HTR-8/SVneo (cell line): ENCODE measurements at regions not wholly inside any gene's neighbourhood (a gene's known extent, or its start where the extent isn't known, plus 50 kb on each side); places are given as distances from the start of the nearest gene placed in this dataset.

Experiments used
- DNase-seq: peaks from one replicate; pipeline ENCODE4 v3.0.0; 2011; ENCODE audit warnings: low spot score, mixed read lengths; ENCODE audit not compliant: insufficient read length
- FAIRE-seq: peaks from 2 replicates; lab custom pipeline; 2011; peaks lifted over from hg19 to GRCh38; lab: Jason Lieb, UNC

DNA sequence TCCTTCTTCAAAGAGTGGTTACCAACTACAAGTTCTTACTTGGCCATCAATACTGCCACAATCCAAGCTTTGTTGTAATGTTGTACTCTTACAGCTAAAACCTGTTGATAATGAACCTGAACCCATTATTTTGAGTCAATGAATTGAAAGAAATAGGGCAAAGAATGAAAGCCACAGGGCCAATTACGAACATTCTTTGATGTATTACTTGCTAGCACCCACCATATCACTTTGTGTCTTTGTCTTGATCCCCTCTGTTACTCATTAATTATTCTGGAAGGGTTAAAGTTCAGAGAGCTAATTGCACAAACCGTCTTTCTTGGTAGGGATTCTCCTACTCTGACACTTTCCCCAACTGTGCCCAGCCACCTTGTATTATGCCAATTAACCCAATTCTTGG lies 53.2 kb upstream of the TFEC start:
- no peak for FAIRE-seq
- no peak for DNase-seq

DNA sequence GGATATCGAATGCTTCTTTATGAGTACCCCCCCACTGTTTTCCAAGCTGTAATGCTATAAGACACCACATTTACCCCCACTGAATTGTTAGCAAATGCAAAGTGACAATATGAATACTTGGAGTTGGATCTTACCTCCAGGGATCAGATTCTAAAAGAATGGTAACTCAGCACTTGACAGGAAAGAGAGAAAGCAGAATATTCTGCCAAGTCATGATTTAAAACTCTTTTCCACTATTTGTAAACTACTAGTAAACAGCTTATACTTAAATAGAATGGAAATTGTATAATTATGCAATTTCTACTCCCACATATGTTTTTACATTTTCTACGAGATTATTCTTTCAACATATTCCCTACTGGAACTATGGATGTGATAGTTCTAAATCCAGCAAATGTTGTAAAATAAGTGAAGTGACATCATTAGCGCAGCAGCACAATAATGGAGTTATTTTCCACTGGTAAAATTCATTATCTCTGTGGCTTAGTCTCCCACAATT lies 56.0 kb upstream of the TFEC start:
- FAIRE-seq, result no peak
- DNase-seq, result no peak

DNA sequence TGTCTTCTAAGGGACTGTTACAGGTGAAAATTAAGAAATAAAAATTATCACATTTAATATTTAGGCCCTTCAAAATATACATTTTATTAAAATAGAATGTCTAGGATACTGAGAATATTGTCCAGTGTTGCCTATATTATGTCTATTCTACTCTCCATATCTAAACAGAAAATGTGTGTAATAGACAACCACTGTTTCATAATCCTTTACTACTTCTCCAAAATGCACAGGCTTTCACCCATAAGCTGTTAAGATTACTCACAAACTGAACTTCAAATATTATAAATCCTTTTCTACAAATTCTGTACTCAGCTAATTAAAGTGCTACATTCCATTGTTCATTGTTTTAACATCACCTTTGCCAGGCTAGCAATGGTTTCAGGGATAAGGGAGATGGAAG lies 56.7 kb upstream of the TFEC start:
- FAIRE-seq (no peak), DNase-seq (no peak)

GRCh38 chr7:116087984-116088383 lies 57.4 kb upstream of the TFEC start:
- FAIRE-seq (no peak), DNase-seq (no peak)

- no peak for FAIRE-seq
- no peak for DNase-seq
Observed at GRCh38 chr7:116089293-116089692, 58.7 kb upstream of the TFEC start.

GRCh38 chr7:116093516-116094301 lies 63.1 kb upstream of the TFEC start:
- no peak for FAIRE-seq
- DNase-seq, result no peak

GRCh38 chr7:116095396-116095795 lies 64.8 kb upstream of the TFEC start:
- FAIRE-seq (no peak), DNase-seq (no peak)

GRCh38 chr7:116097365-116098009 lies 66.9 kb upstream of the TFEC start:
- DNase-seq (peak; percentile 36), FAIRE-seq (no peak)

- FAIRE-seq (no peak), DNase-seq (no peak)
Observed at GRCh38 chr7:116098175-116098574, 67.6 kb upstream of the TFEC start.

- no peak for FAIRE-seq
- no peak for DNase-seq
Observed at GRCh38 chr7:116100626-116101025, 70.1 kb upstream of the TFEC start.

DNA sequence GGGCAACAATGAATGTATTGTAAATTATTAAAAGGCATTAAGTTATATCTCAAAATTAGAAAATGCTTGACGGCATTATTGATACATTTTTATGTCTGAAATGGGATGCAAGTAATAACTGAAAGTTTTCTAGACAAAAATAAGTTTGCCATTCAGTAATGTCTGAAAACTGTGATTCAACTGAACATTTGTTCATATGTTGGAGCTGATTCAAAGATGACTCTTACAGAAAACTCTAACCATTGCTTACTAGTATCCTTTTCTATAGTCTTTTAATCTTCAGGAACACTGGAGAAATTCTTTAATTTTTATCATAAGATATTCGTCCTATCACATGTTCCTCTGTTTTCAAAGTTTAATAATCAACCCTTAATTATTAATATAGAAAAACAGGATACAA lies 71.1 kb upstream of the TFEC start:
- no peak for DNase-seq
- no peak for FAIRE-seq

- no peak for FAIRE-seq
- DNase-seq, result no peak
Observed at GRCh38 chr7:116111475-116111874, 80.9 kb upstream of the TFEC start.

GRCh38 chr7:116113310-116113709 lies 82.7 kb upstream of the TFEC start:
- no peak for FAIRE-seq
- DNase-seq, result no peak

DNA sequence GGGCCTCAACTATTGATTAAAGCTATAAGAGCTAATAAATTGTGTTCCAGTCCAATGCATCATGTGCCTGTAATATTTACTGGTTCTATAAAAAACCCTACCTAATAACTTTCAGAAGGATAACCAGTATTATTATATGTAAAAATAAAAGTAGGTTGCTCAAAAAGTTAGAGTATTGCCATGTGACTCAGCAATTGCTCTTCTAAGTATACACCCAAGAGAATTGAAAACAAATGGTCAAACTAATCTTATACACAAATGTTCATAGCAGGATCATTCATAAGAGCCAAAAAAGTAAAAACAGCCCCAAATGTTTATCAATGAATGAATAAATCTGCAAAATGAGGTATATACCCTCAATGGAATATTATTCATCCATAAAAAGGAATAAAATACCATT lies 89.5 kb upstream of the TES start:
- FAIRE-seq, result no peak
- DNase-seq, result no peak

DNA sequence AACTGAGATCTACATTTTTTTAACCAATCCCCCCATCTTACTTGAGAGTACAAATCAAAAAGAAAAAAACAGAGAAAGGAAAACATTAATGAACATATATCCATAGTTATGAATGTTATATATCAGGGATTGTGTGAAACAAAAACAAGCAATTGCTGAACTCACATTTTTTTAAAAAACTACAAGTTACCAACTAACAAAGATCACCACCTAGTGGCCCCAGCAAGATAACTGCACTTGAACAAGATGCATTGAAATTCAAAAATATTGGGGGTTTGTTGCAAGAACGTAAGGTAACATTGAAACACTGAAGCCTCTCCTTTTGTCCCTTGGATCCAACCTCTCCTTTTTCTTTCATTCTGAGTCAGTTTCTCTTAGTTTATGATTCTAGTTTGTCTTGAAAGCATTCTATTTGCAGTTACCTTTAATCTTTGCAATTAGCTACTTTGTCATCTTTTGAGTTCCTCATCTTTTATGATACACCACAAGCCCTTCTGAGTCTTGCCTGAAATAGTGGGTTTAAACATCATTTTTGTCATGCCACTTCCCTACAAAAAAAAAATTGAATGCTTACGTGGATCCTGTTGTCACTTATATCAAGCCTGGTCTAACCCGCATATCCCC lies 87.3 kb upstream of the TES start:
- FAIRE-seq (no peak), DNase-seq (peak; percentile 1)

DNA sequence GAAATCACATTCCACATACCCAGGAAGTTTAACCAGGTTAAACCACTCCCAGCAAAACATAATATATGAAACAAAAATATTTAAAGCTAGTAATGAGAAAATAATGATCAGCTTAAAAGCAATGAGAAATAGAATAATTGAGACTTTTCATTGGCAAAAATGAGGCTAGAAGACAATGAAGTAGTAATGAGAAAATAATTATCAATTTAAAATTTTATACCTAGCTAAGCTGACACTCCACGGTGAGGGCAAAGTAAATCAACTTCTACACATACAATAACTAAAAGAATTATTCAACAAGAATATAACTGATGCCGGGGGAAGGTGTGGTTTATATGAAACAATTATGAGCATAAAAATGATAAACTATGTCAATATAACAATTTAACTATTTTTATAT lies 82.2 kb upstream of the TES start:
- no peak for DNase-seq
- no peak for FAIRE-seq

- FAIRE-seq, result no peak
- DNase-seq, result no peak
Observed at GRCh38 chr7:116135306-116135705, 75.0 kb upstream of the TES start.

DNA sequence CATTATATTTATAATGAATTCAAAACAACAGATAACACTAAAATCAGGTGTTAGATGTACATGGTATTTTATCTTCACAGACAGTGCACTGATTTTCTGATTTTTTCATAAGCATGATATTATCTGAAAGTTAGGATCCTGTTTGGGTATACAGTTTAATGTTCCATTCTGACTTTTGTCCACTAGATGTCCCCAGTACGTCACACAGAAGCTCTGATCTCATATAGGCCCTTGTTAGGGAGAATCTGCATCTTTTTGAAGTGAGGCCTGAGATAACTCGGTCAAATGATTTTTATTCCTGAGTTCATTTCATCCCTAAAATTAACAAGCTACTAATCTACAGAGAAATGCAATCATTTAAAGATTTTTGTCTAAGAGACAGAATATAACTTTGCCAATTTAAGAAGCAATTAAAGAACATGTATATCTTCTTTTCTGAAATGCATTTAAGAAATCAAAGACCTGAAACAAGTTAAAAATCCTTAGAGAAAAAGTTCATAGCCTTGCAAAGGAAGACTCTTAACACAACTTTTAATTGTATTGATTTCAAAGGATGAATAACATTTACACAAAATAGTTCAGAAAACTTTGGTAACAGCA lies 72.0 kb upstream of the TES start:
- DNase-seq, result peak; percentile 37

DNA sequence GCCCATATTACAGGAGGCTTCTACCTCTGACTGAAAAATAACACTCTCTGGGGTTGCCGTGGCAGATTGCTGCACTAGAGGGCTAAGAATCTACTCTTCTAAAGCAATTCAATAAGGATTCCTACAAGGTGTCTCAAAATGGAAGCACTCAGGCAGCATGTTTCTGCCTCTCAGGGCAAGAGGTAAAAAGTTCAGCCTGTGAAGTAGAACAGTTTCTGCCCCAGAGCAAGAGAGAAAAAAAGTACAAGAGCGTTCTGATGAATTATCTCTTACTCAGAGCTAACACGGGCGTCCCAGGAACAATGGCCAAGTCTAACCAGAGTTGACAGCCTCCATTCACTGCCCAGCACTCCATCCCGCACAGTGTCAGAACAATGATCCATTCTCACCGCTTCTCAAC lies 71.3 kb upstream of the TES start:
- FAIRE-seq (no peak), DNase-seq (no peak)

More for the DNA sequence above, 72.0 kb upstream of the TES start:
- FAIRE-seq, result no peak

DNA sequence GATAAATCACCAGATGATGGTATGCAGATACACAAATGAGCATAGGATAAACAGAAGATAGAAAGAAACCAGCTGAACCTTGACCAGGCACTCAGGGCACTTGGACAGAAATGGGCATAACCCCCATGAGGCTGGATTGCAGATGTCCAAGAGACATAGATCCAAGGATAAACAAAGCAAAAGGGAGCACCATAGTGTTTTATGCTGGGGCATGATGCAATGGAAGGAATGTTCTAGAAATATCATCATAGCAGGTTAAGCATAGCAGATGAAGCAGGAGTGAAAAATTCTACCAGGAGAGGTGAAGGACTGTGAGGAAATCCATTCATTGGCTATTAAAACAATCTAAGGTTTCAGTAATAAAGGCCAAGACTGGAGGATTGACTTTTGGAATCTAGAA lies 70.5 kb upstream of the TES start:
- FAIRE-seq (no peak), DNase-seq (no peak)

- FAIRE-seq (no peak), DNase-seq (no peak)
Observed at GRCh38 chr7:116142374-116142773, 68.0 kb upstream of the TES start.
